ENCODE measurements at regions not wholly inside any gene's neighbourhood (a gene's known extent, or its start where the extent isn't known, plus 50 kb on each side); places are given as distances from the start of the nearest gene placed in this dataset.
A peak's percentile ranks its signal among the peaks of the same experiment; 100 is the strongest.
"Not testable (repeated sequence)": the region's sequence is repeated elsewhere in the genome, so short reads cannot be mapped to it uniquely, and the experiment has no call there.

DNA sequence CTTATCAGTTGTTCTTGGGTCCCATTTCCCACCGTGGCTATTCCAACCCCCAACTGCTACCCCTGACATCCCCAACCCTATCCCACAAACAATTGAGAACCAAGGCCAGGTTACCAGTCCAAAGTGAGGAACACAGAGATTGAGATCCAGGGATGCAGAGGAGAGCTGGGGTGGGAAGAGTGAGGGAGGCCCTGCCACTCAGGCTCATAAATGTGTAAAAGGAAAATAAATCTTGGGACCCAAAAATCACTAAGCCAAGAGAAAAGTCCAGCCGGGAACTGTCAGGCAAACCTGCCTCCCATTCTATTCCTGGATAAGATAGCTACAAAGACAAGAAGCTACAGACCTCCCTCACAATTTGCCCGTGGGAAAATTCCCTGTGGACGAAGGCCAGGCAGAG lies 101.1 kb upstream of the DLG1 start:
- peak; percentile 46 for DNase-seq (ENCODE audit: low spot score)
- Histone ChIP-seq H3K36me3 (no peaks in the 10 kb centered on the region), H3K9me3 (no peaks in the 10 kb centered on the region), H3K4me1 (peaks cover 0 to 9% of the 10 kb centered on the region in 2 donors), H3K27me3 (no peaks in the 10 kb centered on the region), H3K4me3 (no peak overlapping the region), H3K27ac (no peak overlapping the region)
- TF ChIP-seq, protein P1, sequence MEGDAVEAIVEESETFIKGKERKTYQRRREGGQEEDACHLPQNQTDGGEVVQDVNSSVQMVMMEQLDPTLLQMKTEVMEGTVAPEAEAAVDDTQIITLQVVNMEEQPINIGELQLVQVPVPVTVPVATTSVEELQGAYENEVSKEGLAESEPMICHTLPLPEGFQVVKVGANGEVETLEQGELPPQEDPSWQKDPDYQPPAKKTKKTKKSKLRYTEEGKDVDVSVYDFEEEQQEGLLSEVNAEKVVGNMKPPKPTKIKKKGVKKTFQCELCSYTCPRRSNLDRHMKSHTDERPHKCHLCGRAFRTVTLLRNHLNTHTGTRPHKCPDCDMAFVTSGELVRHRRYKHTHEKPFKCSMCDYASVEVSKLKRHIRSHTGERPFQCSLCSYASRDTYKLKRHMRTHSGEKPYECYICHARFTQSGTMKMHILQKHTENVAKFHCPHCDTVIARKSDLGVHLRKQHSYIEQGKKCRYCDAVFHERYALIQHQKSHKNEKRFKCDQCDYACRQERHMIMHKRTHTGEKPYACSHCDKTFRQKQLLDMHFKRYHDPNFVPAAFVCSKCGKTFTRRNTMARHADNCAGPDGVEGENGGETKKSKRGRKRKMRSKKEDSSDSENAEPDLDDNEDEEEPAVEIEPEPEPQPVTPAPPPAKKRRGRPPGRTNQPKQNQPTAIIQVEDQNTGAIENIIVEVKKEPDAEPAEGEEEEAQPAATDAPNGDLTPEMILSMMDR (IDR thresholded peaks at IDR 0.05) = no peak

DNA sequence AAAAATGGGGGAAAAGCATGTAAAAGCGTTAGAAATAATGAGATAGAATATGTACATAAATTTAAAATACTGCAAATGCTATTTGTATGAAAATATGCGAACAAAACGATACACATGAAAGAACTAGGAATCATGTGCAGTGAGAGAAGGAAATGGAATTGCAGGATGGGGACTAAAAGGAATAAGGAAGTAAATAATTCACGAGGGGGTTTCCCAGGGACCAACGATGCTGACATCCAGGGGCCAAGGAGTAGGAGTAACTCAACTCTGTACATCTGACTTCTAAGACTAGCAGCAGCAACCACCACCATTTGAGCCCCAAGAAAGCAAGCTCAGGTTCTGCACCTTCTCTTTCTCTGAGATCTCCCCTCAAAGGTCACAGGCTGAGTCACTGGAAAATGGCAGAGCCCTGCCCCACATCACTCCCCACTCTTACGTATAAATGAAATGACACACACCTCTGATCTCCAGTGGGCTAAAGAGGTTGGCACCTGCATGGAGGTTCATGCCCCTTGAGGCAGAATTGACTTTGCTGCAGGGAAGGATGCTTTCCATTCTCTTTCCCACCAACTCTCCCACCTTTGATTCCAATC lies 100.0 kb upstream of the DLG1 start:
- Histone ChIP-seq H3K4me3 (no peak overlapping the region), H3K27ac (no peak overlapping the region), H3K4me1 (peaks cover 0 to 14% of the 10 kb centered on the region in 2 donors), H3K36me3 (no peaks in the 10 kb centered on the region), H3K9me3 (no peaks in the 10 kb centered on the region), H3K27me3 (no peaks in the 10 kb centered on the region)
- TF ChIP-seq, protein P1 (IDR thresholded peaks at IDR 0.05) = no peak
- DNase-seq (ENCODE audit: low spot score) = peak; percentile 23

DNA sequence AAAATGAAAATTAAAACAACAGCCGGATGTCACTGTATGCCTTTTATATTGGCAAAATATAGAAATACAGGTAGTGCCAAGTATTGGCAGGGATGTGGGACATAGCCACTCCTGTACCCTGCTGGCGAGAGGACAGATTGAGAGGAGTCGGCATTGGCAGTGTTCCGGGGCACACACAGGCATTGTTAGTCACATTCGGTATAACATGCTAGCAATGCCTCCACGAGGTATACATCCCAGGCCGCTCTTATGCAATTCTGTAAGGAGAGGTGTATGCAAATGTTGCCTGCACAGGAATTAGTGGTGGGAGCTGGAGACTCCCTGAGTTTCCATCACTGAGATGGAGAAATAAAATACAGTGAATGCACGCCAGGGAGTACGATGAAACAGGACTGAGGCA lies 99.4 kb upstream of the DLG1 start:
- no peak overlapping the region for H3K27ac ChIP-seq
- no peaks in the 10 kb centered on the region for H3K9me3 ChIP-seq
- peaks cover 0 to 18% of the 10 kb centered on the region in 2 donors for H3K4me1 ChIP-seq
- DNase-seq (ENCODE audit: low spot score) = no peak
- no peak overlapping the region for H3K4me3 ChIP-seq
- H3K36me3 ChIP-seq = no peaks in the 10 kb centered on the region
- TF ChIP-seq, protein P1 (IDR thresholded peaks at IDR 0.05) = no peak
- no peaks in the 10 kb centered on the region for H3K27me3 ChIP-seq

DNA sequence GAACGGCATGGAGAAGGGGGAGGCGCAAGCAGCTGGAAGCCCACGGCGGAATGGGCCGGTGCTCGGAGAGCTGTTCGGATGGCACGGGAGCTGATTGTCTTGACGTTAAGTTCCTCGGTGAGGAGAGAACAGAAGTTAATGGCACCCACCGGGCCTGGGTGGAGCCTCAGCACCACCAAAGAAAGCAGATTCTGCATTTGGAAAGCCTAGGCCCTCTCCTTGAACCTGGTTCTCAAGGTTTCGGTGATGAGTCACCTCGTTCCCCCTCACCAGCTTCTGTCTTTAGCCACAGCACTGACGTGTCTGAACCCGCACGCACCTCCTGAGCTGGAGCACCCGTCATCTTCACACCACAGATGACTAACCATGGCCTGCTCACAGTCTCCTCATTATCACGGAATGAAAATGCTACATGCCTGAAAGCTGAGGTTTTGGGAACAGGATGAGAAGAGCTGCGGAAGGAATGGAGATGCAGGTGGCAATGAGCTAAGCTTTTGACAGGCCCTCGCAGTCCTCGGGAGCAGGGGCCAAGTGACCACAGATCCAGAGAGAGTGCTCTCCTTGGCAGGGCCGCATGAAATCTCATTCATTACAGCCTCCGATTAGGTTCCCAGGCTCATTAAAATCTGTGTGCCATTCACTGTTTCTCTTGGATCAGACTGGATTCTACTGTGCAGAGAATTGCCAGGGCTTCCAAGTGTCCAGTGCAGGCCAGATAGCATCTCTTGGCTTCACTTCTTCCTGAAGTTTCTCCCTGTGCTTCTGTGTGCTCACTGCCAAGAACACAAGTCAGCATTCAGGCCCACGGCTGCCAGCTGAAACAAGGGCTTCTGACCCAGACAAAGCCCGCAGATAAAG lies 96.3 kb upstream of the DLG1 start:
- no peaks in the 10 kb centered on the region for H3K9me3 ChIP-seq
- peaks cover 0 to 21% of the 10 kb centered on the region in 2 donors for H3K4me1 ChIP-seq
- no peaks in the 10 kb centered on the region for H3K36me3 ChIP-seq
- H3K27me3 ChIP-seq = no peaks in the 10 kb centered on the region
- peak overlapping the region; percentile 72 to 95 for H3K27ac ChIP-seq
- H3K4me3 ChIP-seq = no peak overlapping the region
- TF ChIP-seq, protein P1 (IDR thresholded peaks at IDR 0.05) = no peak
- DNase-seq (ENCODE audit: low spot score) = peak; percentile 92

DNA sequence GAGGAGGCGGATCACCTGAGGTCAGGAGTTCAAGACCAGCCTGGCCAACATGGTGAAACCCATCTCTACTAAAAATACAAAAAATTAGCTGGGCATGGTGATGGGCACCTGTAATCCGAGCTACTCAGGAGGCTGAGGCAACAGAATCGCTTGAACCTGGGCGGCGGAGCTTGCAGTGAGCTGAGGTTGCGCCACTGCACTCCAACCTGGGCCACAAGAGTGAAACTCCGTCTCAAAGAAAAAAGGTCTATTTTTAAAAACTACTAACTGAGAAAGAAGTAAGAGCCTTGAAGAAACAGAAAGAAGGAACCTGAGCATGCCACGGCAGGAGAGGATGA lies 95.7 kb upstream of the DLG1 start:
- DNase-seq (ENCODE audit: low spot score) = peak; percentile 44
- not testable (repeated sequence) for H3K4me3 ChIP-seq

DNA sequence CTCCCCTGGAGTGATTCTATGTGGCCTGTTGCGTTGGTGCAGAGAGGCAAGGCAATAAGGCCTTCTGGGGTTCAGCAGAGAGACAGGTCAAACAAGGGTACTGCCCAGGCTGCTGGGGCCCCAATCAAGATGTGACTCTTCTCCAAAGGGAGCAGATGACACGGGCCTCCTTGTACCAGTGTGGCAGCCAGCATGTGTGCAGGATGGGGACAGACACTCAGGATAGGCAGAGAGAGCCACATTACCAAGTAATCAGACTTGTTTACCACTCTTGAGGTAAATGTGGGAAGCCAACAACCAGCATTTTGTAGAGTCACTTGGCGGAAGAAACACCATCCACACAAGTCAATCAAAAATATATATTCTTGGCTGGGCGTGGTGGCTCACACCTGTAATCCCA lies 95.3 kb upstream of the DLG1 start:
- no peaks in the 10 kb centered on the region for H3K9me3 ChIP-seq
- peak; percentile 55 for DNase-seq (ENCODE audit: low spot score)
- peak overlapping the region; percentile 72 to 95 for H3K27ac ChIP-seq
- H3K27me3 ChIP-seq = no peaks in the 10 kb centered on the region
- H3K4me1 ChIP-seq = peaks cover 0 to 21% of the 10 kb centered on the region in 2 donors
- TF ChIP-seq, protein P1 (IDR thresholded peaks at IDR 0.05) = no peak
- no peaks in the 10 kb centered on the region for H3K36me3 ChIP-seq
- H3K4me3 ChIP-seq = no peak overlapping the region

More for the DNA sequence above, 95.7 kb upstream of the DLG1 start:
- not testable (repeated sequence) for H3K36me3 ChIP-seq, H3K9me3 ChIP-seq, H3K27me3 ChIP-seq
- peaks cover 0 to 21% of the 10 kb centered on the region in 2 donors for H3K4me1 ChIP-seq
- peak overlapping the region; percentile 72 to 95 for H3K27ac ChIP-seq
